GM12865 (cell line): ENCODE measurements at regions not wholly inside any gene's neighbourhood (a gene's known extent, or its start where the extent isn't known, plus 50 kb on each side); places are given as distances from the start of the nearest gene placed in this dataset.

ENCODE experiments used
- DNase-seq: peaks from one replicate; pipeline ENCODE4 v3.0.0; 2010; ENCODE audit warnings: low read depth
- H3K4me3 ChIP-seq: 2 replicates; pipeline ENCODE4 v1.5.1; 2011; ENCODE audit warnings: mild to moderate bottlenecking, low read depth, low read length, control low read depth
- CTCF ChIP-seq: IDR thresholded peaks from 2 replicates; pipeline ENCODE4 v1.5.1; 2011; ENCODE audit warnings: low read length, control low read depth, low read depth, inconsistent platforms; ENCODE audit not compliant: insufficient read depth; ENCODE audit errors: missing control alignments

- TF ChIP-seq CTCF, result no peak
These were observed 59.8 kb downstream of the MRPS30 start for GRCh38 chr5:44868541-44868940.

DNA sequence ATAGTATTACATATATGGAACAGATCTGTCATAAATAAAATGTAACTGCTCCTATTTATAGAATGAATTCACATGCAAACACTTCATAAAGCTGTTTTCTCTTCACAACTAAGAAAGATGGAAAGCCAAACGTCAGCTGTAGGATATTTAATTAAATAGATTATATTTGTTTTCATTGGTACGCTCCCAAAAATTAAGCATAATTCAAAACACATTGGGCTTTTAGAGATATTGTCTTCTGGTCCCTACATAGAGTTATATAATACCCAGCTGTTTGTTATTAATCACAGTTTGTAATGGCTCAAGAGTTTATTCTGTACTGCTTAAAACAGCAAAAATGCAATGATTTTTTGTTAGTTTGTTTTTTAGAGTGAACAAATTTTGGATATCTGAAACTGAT, 61.2 kb downstream of the MRPS30 start:
- TF ChIP-seq CTCF, result no peak
- no peak for DNase-seq
- no peak overlapping the region for H3K4me3 ChIP-seq

More at GRCh38 chr5:44868541-44868940, 59.8 kb downstream of the MRPS30 start:
- H3K4me3 ChIP-seq, result no peak overlapping the region
- DNase-seq, result no peak

DNA sequence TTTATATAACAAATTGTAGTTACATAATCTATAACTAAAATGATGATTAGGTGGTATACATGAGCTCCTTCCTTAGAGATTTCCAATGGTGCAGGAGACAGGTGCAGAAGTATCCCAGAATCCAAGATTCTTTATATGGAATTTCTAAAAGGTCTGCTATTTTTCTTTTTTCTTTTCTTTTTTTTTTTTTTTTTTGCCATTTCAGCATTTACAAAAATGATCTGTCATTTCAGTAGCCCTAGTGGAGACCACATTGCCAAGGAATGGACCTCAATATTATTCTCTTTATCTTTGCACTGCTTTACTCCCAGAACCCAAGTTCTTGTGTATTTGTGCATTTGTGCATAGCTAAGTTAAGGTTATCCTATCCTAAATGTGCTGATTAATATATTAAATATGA, 61.7 kb downstream of the MRPS30 start:
- H3K4me3 ChIP-seq, result no peak overlapping the region
- no peak for TF ChIP-seq CTCF
- DNase-seq, result no peak

DNA sequence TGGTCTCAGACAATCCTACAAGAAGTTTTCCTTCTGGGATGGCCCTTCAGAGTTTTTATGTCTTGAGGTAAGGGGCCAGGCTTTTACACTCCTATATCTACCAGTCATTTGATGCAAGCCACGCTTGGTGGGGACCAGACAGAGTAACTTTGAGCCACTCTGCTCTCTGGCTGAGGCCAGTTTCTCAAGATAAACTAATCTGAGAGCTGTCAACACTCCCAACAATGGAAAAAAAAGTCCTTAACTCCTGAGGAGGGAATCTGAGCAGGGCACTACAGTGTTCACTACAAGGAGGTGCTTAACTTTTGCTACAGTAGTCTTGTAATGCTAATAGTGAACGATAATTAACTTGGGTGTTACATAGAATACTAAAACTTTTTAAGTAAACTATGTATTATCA, 62.7 kb downstream of the MRPS30 start:
- TF ChIP-seq CTCF, result no peak
- no peak overlapping the region for H3K4me3 ChIP-seq
- DNase-seq, result no peak

DNA sequence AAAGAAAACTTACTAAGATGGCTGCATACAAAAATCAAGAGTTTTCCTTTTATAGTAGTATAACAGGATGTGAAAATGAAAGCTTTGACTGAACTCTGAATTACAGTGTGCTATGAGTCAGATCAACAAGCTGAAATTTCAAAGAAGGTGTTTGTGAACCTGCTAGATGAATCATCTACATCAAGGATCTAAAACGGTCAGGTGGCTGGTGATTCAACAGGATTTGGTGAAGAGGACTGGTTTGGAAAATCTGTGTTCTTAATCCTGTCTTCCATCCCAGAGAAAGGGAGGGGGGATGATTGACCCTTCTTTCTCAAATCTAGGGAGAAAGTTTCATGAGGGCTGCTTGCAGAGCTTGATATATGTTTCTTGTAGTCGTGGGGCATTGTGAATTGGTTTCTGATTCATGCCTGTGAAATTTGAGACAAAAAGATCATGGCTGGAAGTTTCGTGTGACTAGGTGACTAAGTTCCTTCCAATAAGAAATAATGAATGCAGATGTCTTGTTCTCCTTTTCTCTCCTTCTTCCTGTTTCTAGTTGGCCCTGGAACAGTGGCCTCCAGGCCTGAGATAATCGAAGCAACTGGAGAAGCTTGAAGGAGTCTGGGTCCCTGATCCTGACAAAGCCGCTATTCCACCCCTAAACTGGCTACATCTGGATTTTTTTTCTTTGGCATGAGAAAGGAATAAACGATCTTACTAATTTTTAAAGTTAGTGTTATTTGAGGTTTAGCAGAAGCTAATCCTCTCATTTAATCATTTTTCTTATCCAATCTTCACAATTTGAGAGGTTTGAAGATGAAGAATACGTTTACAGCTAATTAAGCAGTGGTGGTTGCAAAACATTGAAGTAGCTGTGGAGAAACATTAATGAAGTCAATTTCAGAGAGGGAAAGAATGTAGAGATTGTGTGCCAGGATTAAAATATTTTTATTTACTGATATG, 67.2 kb downstream of the MRPS30 start:
- H3K4me3 ChIP-seq, result no peak overlapping the region
- no peak for TF ChIP-seq CTCF
- peak; percentile 80 for DNase-seq

DNA sequence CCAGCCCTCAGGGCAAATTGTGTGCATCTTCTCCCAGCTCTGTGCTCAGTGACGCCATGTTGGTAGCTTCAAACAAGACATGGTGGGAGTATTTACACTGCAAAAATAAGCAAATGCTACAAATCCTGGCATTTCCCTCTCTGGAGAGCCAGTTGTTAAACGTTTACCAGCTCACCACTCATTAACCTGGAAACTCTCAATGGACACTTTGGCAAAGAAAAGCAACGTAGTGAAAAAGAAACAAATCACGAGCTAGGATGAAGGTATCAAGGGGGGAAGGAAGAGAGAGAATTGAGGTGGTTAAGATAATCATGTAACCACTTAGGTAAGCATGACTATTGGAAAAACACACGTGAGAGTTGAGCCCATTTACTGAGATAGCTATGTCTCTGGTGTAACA, 72.5 kb downstream of the MRPS30 start:
- TF ChIP-seq CTCF, result no peak
- no peak overlapping the region for H3K4me3 ChIP-seq
- no peak for DNase-seq

GRCh38 chr5:44884036-44884435, 75.3 kb downstream of the MRPS30 start:
- H3K4me3 ChIP-seq, result no peak overlapping the region
- TF ChIP-seq CTCF, result no peak
- no peak for DNase-seq
